ENCODE measurements at regions not wholly inside any gene's neighbourhood (a gene's known extent, or its start where the extent isn't known, plus 50 kb on each side); places are given as distances from the start of the nearest gene placed in this dataset.

- Histone ChIP-seq H2AFZ (ENCODE audit: low read depth, low read length, poor library complexity, severe bottlenecking) (no peak overlapping the region), H3K36me3 (ENCODE audit: control insufficient read depth in 1 of 2, insufficient read depth in 2 of 2, low read length in 2 of 2) (no peaks in the 10 kb centered on the region), H4K20me1 (ENCODE audit: insufficient read depth) (no peaks in the 10 kb centered on the region), H3K79me2 (ENCODE audit: insufficient read depth, low read length) (no peaks in the 10 kb centered on the region), H3K4me3 (replicated peaks in 1 of 2; ENCODE audit: low read depth in 1 of 2, low read length in 2 of 2) (no peak overlapping the region), H3K9me3 (ENCODE audit: control insufficient read depth in 1 of 2, insufficient read depth in 1 of 2, low read depth in 1 of 2, low read length in 2 of 2) (no peaks in the 10 kb centered on the region), H3K9me2 (ENCODE audit: insufficient read depth) (no peaks in the 10 kb centered on the region), H3K4me2 (ENCODE audit: low read length) (no peak overlapping the region), H3K4me1 (ENCODE audit: control insufficient read depth in 1 of 2, insufficient read depth in 2 of 2, low read length in 2 of 2) (peaks cover 14 to 23% of the 10 kb centered on the region in 2 experiments), H3K27ac (ENCODE audit: low read depth, low read length) (no peak overlapping the region), H3K9ac (ENCODE audit: low read length) (no peak overlapping the region), H3K27me3 (ENCODE audit: insufficient read depth, low read length) (no peaks in the 10 kb centered on the region)
- no peak for TF ChIP-seq CEBPB (IDR thresholded peaks at IDR 0.05; ENCODE audit: low read depth)
- no peak for TF ChIP-seq SRF (IDR thresholded peaks at IDR 0.05; ENCODE audit: low read depth)
- TF ChIP-seq ZFX (IDR thresholded peaks at IDR 0.05) = no peak
- TF ChIP-seq JUND (IDR thresholded peaks at IDR 0.05) = no peak
- TF ChIP-seq EZH2 (IDR thresholded peaks at IDR 0.05) = no peak
- TF ChIP-seq TCF7L2 (IDR thresholded peaks at IDR 0.05; ENCODE audit: borderline replicate concordance, extremely low read depth, insufficient read depth, insufficient read length) = no peak
- TF ChIP-seq REST (IDR thresholded peaks at IDR 0.05; ENCODE audit: low read depth) = no peak
- no peak for TF ChIP-seq ELF1 (IDR thresholded peaks at IDR 0.05; ENCODE audit: borderline replicate concordance, low read depth)
- TF ChIP-seq POLR2AphosphoS5 (IDR thresholded peaks at IDR 0.05; ENCODE audit: low read depth, low read length) = no peak
- TF ChIP-seq FOSL1 (IDR thresholded peaks at IDR 0.05; ENCODE audit: low read depth) = no peak
- TF ChIP-seq POLR2A (IDR thresholded peaks at IDR 0.05; ENCODE audit: borderline replicate concordance, extremely low read depth, insufficient read depth, insufficient read length) = no peak
- no peak for TF ChIP-seq CTCF (IDR thresholded peaks at IDR 0.05 in 2 of 3, conservative IDR thresholded peaks at IDR 0.05 in 1 of 3; ENCODE audit: borderline replicate concordance in 1 of 3, insufficient read depth in 1 of 3, low read depth in 2 of 3, low read length in 2 of 3)
- no peak for TF ChIP-seq ZNF274 (IDR thresholded peaks at IDR 0.05; ENCODE audit: low read depth, low read length)
- no peak for TF ChIP-seq ATF3 (IDR thresholded peaks at IDR 0.05)
- TF ChIP-seq RAD21 (IDR thresholded peaks at IDR 0.05; ENCODE audit: low read depth) = no peak
- TF ChIP-seq MAX (IDR thresholded peaks at IDR 0.05) = no peak; the same call in 1 of the 2 replicates
- no peak for TF ChIP-seq EGR1 (IDR thresholded peaks at IDR 0.05; ENCODE audit: low read depth)
- TF ChIP-seq SP1 (IDR thresholded peaks at IDR 0.05; ENCODE audit: low read depth) = no peak
- ChIA-PET POLR2A (no interaction called here), RAD21 (ENCODE audit: low non-redundant PET in 1 of 2, low total read pairs in 2 of 2, uncharacterized antibody in 2 of 2, unreplicated experiment in 2 of 2) (no interaction called here), CTCF (interaction anchor here (3.3 kb wide), 1 partner anchor 13 kb away, joined by 18 read pairs; no protein-coding TSS in a partner anchor)
- no peak for DNase-seq (ENCODE audit: low read depth, low spot score)
- no TSS peak for BruUV-seq (replicated peaks)
- no peak for ATAC-seq
- intact Hi-C loops (cut with micrococcal nuclease) = no loop called here
Observed at GRCh38 chr6:148193063-148193680, 149.5 kb upstream of the SASH1 start.
